ENCODE measurements at regions not wholly inside any gene's neighbourhood (a gene's known extent, or its start where the extent isn't known, plus 50 kb on each side); places are given as distances from the start of the nearest gene placed in this dataset.

DNA sequence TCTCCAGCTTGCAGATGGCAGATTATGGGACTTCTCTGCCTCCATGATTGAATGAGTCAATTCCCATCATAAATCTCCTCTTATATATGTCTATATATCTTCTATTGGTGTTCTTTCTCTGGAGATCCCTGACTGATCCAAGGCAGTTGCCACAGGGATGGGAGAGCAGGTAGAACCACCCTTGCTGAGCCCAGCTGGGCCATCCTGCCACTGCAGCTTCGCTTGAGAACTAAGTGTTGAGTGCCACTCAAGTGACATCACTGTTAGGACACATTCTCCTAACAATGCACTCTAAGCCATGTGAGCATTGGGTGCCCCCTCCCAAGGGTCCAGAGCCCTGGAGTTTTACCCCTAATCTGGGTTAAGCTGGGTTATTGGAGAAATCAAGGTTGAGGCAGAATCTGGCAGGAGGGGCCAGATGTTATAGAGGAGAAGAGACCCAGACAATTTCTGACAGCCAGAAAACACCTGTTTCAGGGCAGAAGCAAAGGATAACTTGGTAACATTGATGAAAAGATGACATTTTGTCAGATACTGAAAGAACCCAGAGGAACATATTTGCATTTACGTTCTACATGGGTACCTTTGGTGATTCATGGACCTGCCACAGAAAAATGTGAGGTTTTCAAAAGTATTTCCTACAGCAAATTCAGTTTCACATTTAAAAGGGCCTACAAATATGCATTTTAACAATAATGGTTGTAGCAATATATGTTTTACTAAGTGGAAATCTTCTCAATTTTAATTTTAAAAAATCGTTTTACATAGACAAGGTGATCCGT lies 57.2 kb upstream of the MAX start:
- Histone ChIP-seq H3K4me3 (ENCODE audit: low read depth in 2 of 2, low read length in 1 of 2) (no peak overlapping the region), H3F3A (replicated peaks; ENCODE audit: insufficient read depth) (no peaks in the 10 kb centered on the region), H3K9me3 (no peaks in the 10 kb centered on the region), H3K79me2 (ENCODE audit: insufficient read depth) (no peaks in the 10 kb centered on the region), H4K20me1 (ENCODE audit: insufficient read depth) (no peaks in the 10 kb centered on the region), H3K36me3 (replicated peaks in 1 of 2; ENCODE audit: control insufficient read depth in 1 of 2, insufficient read depth in 2 of 2, low read length in 1 of 2) (no peaks in the 10 kb centered on the region), H3K9me2 (no peaks in the 10 kb centered on the region), H3K9ac (no peak overlapping the region), H3K27me3 (ENCODE audit: insufficient read depth) (no peaks in the 10 kb centered on the region), H3K27ac (ENCODE audit: low read depth in 2 of 2, low read length in 1 of 2) (peak overlapping the region in 1 of 2 experiments; percentile 11; a peak in 1 of 4 replicates), H3K4me1 (ENCODE audit: control insufficient read depth in 1 of 2, insufficient read depth in 2 of 2, low read depth in 1 of 2, low read length in 1 of 2) (no peaks in the 10 kb centered on the region), H2AFZ (ENCODE audit: low read depth) (no peak overlapping the region; the same call in 1 of the 2 replicates), H3K4me2 (no peak overlapping the region)
- TF ChIP-seq JUND (IDR thresholded peaks at IDR 0.05): no peak
- no peak for TF ChIP-seq RAD21 (IDR thresholded peaks at IDR 0.05; ENCODE audit: low read length)
- TF ChIP-seq TAF1 (IDR thresholded peaks at IDR 0.05; ENCODE audit: borderline replicate concordance, low read depth, low read length): no peak
- TF ChIP-seq, protein P1, sequence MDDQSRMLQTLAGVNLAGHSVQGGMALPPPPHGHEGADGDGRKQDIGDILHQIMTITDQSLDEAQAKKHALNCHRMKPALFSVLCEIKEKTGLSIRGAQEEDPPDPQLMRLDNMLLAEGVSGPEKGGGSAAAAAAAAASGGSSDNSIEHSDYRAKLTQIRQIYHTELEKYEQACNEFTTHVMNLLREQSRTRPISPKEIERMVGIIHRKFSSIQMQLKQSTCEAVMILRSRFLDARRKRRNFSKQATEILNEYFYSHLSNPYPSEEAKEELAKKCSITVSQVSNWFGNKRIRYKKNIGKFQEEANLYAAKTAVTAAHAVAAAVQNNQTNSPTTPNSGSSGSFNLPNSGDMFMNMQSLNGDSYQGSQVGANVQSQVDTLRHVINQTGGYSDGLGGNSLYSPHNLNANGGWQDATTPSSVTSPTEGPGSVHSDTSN (IDR thresholded peaks at IDR 0.05): peak; percentile 70
- no peak for TF ChIP-seq RXRA (IDR thresholded peaks at IDR 0.05; ENCODE audit: borderline replicate concordance, low read depth)
- no peak for TF ChIP-seq FOSL2 (IDR thresholded peaks at IDR 0.05; ENCODE audit: borderline replicate concordance, low read depth)
- peak; percentile 53; the same call in 1 of the 2 replicates for TF ChIP-seq TCF12 (IDR thresholded peaks at IDR 0.05)
- WGBS (ENCODE audit: low lambda C conversion rate): 52% methylated on average over 4 of the region's 4 CpGs
- DNase-seq: no peak
- POLR2A ChIA-PET: no interaction called here
- CTCF ChIA-PET: interaction anchor here (1.7 to 1.9 kb wide), 2 partner anchors 9 to 799 kb away, joined by 5 read pairs; no protein-coding TSS in a partner anchor

GRCh38 chr14:65160091-65160490 lies 57.8 kb upstream of the MAX start:
- Histone ChIP-seq H3F3A (replicated peaks; ENCODE audit: insufficient read depth) (no peaks in the 10 kb centered on the region), H3K4me1 (ENCODE audit: control insufficient read depth in 1 of 2, insufficient read depth in 2 of 2, low read depth in 1 of 2, low read length in 1 of 2) (no peaks in the 10 kb centered on the region), H3K36me3 (replicated peaks in 1 of 2; ENCODE audit: control insufficient read depth in 1 of 2, insufficient read depth in 2 of 2, low read length in 1 of 2) (no peaks in the 10 kb centered on the region), H3K79me2 (ENCODE audit: insufficient read depth) (no peaks in the 10 kb centered on the region), H3K4me2 (no peak overlapping the region), H2AFZ (ENCODE audit: low read depth) (no peak overlapping the region; the same call in 1 of the 2 replicates), H3K27me3 (ENCODE audit: insufficient read depth) (no peaks in the 10 kb centered on the region), H4K20me1 (ENCODE audit: insufficient read depth) (no peaks in the 10 kb centered on the region), H3K9ac (no peak overlapping the region), H3K27ac (ENCODE audit: low read depth in 2 of 2, low read length in 1 of 2) (peak overlapping the region in 1 of 2 experiments; percentile 11; a peak in 1 of 4 replicates), H3K9me3 (no peaks in the 10 kb centered on the region), H3K9me2 (no peaks in the 10 kb centered on the region), H3K4me3 (ENCODE audit: low read depth in 2 of 2, low read length in 1 of 2) (no peak overlapping the region)
- no peak for DNase-seq
- ChIA-PET POLR2A (no interaction called here), CTCF (interaction anchor here (0.7 to 1.9 kb wide), 2 partner anchors 9 to 799 kb away, joined by 3 to 5 read pairs; no protein-coding TSS in a partner anchor)
- WGBS (ENCODE audit: low lambda C conversion rate): 83% methylated on average over 2 of the region's 2 CpGs
- TF ChIP-seq FOSL2 (IDR thresholded peaks at IDR 0.05; ENCODE audit: borderline replicate concordance, low read depth) (no peak), FOXJ3 (CRISPR knock-in tag; IDR thresholded peaks at IDR 0.05) (no peak), JUND (IDR thresholded peaks at IDR 0.05) (no peak), POLR2AphosphoS5 (IDR thresholded peaks at IDR 0.05; ENCODE audit: low read depth, low read length) (no peak), RAD21 (IDR thresholded peaks at IDR 0.05; ENCODE audit: low read length) (no peak), FOXM1 (IDR thresholded peaks at IDR 0.05; ENCODE audit: low read depth) (no peak), EP300 (IDR thresholded peaks at IDR 0.05; ENCODE audit: borderline replicate concordance in 1 of 2, low read depth in 1 of 2, low read length in 1 of 2) (no peak), MXI1 (IDR thresholded peaks at IDR 0.05; ENCODE audit: low read depth, low read length) (no peak), MAX (IDR thresholded peaks at IDR 0.05; ENCODE audit: low read depth) (no peak)
- TF ChIP-seq, protein P2, sequence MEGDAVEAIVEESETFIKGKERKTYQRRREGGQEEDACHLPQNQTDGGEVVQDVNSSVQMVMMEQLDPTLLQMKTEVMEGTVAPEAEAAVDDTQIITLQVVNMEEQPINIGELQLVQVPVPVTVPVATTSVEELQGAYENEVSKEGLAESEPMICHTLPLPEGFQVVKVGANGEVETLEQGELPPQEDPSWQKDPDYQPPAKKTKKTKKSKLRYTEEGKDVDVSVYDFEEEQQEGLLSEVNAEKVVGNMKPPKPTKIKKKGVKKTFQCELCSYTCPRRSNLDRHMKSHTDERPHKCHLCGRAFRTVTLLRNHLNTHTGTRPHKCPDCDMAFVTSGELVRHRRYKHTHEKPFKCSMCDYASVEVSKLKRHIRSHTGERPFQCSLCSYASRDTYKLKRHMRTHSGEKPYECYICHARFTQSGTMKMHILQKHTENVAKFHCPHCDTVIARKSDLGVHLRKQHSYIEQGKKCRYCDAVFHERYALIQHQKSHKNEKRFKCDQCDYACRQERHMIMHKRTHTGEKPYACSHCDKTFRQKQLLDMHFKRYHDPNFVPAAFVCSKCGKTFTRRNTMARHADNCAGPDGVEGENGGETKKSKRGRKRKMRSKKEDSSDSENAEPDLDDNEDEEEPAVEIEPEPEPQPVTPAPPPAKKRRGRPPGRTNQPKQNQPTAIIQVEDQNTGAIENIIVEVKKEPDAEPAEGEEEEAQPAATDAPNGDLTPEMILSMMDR (IDR thresholded peaks at IDR 0.05): no peak
- TF ChIP-seq, protein P3, sequence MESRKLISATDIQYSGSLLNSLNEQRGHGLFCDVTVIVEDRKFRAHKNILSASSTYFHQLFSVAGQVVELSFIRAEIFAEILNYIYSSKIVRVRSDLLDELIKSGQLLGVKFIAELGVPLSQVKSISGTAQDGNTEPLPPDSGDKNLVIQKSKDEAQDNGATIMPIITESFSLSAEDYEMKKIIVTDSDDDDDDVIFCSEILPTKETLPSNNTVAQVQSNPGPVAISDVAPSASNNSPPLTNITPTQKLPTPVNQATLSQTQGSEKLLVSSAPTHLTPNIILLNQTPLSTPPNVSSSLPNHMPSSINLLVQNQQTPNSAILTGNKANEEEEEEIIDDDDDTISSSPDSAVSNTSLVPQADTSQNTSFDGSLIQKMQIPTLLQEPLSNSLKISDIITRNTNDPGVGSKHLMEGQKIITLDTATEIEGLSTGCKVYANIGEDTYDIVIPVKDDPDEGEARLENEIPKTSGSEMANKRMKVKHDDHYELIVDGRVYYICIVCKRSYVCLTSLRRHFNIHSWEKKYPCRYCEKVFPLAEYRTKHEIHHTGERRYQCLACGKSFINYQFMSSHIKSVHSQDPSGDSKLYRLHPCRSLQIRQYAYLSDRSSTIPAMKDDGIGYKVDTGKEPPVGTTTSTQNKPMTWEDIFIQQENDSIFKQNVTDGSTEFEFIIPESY (IDR thresholded peaks at IDR 0.05; ENCODE audit: borderline replicate concordance, low read depth): no peak

All from SK-N-SH (cell line).